ENCODE measurements at regions not wholly inside any gene's neighbourhood (a gene's known extent, or its start where the extent isn't known, plus 50 kb on each side); places are given as distances from the start of the nearest gene placed in this dataset.
"Not testable (repeated sequence)": the region's sequence is repeated elsewhere in the genome, so short reads cannot be mapped to it uniquely, and the experiment has no call there.

DNA sequence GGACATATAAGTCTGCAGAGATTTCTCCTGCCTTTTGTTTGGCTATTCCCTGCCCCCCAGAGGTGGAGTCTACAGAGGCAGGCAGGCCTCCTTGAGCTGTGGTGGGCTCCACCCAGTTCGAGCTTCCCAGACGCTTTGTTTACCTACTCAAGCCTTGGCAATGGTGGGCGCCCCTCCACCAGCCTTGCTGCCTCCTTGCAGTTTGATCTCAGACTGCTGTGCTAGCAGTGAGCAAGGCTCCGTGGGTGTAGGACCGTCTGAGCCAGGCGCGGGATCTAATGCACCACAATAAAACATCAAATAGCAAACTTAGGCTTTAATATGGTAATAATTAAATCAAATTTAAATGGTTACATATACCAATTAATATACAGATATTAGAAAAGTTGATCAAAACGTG is 525.4 kb downstream of the RERGL start:
- H3K27me3 ChIP-seq (ENCODE audit: control insufficient read depth, insufficient read depth, low read length); H3K36me3 ChIP-seq (ENCODE audit: control insufficient read depth, insufficient read depth, low read length); H3K9me3 ChIP-seq (ENCODE audit: control insufficient read depth, low read depth, low read length); H3K4me3 ChIP-seq (ENCODE audit: low read length); DNase-seq; H3K4me1 ChIP-seq (ENCODE audit: control insufficient read depth, insufficient read depth, low read length); H3K27ac ChIP-seq (ENCODE audit: low read length): not testable (repeated sequence)
- 89% methylated on average over 3 of the region's 8 CpGs for WGBS (ENCODE audit: insufficient coverage, low lambda C conversion rate)

DNA sequence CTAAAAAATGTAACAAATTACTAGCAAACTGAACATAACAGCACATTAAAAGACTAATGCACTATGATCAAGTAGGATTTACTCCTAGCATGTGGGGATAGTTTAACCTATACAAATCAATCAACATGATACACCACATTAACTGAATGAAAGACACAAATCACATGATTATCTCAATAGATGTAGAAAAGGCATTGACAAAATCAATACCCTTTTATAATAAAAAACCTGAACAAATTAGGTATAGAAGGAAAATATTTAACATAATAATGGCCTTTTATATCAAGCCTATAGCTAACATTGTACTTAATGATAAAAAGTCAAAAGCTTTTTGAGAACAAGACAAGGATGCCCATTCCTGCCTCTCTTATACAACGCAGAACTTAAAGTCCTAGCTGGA is 540.0 kb downstream of the RERGL start:
- WGBS (ENCODE audit: insufficient coverage, low lambda C conversion rate), result 71% methylated on average over 1 of the region's 1 CpG
- Histone ChIP-seq H3K27me3 (ENCODE audit: control insufficient read depth, insufficient read depth, low read length) (no peaks in the 10 kb centered on the region), H3K4me1 (ENCODE audit: control insufficient read depth, insufficient read depth, low read length) (no peaks in the 10 kb centered on the region), H3K4me3 (ENCODE audit: low read length) (no peak overlapping the region), H3K27ac (ENCODE audit: low read length) (no peak overlapping the region), H3K36me3 (ENCODE audit: control insufficient read depth, insufficient read depth, low read length) (no peaks in the 10 kb centered on the region), H3K9me3 (ENCODE audit: control insufficient read depth, low read depth, low read length) (no peaks in the 10 kb centered on the region)
- no peak for DNase-seq

GRCh38 chr12:17540921-17541320 is 549.1 kb downstream of the RERGL start:
- WGBS (ENCODE audit: insufficient coverage, low lambda C conversion rate), result 83% methylated on average over 1 of the region's 2 CpGs
- no peak overlapping the region for H3K27ac ChIP-seq (ENCODE audit: low read length)
- H3K9me3 ChIP-seq (ENCODE audit: control insufficient read depth, low read depth, low read length), result peaks cover 3% of the 10 kb centered on the region
- no peaks in the 10 kb centered on the region for H3K27me3 ChIP-seq (ENCODE audit: control insufficient read depth, insufficient read depth, low read length)
- H3K4me3 ChIP-seq (ENCODE audit: low read length), result no peak overlapping the region
- no peaks in the 10 kb centered on the region for H3K4me1 ChIP-seq (ENCODE audit: control insufficient read depth, insufficient read depth, low read length)
- no peaks in the 10 kb centered on the region for H3K36me3 ChIP-seq (ENCODE audit: control insufficient read depth, insufficient read depth, low read length)
- DNase-seq, result no peak

DNA sequence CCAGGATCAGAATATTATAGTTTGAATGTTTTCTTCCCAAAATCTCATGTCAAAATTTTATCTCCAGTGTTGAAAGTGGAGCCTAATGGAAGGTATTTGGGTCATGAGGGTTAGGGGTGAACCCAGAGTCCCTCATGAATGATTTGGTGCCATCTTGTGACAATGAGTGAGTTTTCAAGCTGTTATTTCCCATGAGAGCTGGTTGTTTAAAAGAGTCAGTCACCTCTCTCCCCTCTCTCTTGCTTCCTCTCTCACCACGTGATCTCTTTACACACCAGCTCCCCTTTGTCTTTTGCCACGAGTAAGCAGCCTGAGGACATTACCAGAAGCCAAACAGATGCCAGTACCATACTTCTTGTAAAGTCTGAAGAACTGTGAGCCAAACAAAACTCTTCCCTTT is 561.6 kb downstream of the RERGL start:
- Histone ChIP-seq H3K27me3 (ENCODE audit: control insufficient read depth, insufficient read depth, low read length) (no peaks in the 10 kb centered on the region), H3K36me3 (ENCODE audit: control insufficient read depth, insufficient read depth, low read length) (no peaks in the 10 kb centered on the region), H3K9me3 (ENCODE audit: control insufficient read depth, low read depth, low read length) (no peaks in the 10 kb centered on the region), H3K27ac (ENCODE audit: low read length) (no peak overlapping the region), H3K4me1 (ENCODE audit: control insufficient read depth, insufficient read depth, low read length) (no peaks in the 10 kb centered on the region), H3K4me3 (ENCODE audit: low read length) (no peak overlapping the region)
- WGBS (ENCODE audit: insufficient coverage, low lambda C conversion rate), result 33% methylated on average over 1 of the region's 2 CpGs
- no peak for DNase-seq

DNA sequence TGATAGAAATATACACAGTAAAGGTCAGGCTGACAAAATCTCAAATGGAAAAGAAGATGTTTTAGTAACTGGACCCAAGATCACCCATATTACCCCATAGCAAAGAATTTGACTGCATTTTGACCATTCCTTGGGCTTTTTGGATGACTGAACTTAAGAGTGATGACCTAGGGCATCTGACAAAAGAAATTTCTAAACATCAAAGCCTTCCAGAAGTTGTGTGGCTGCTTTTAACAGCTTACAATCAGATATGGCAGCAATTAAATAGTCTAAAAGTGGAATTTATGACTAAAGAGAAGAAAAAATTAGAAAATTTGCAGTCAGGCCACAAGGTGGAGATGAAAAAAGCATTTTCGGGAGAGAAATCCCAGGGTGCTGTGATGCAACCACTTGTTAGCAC is 563.0 kb downstream of the RERGL start:
- 67% methylated on average over 1 of the region's 1 CpG for WGBS (ENCODE audit: insufficient coverage, low lambda C conversion rate)
- Histone ChIP-seq H3K27me3 (ENCODE audit: control insufficient read depth, insufficient read depth, low read length) (no peaks in the 10 kb centered on the region), H3K27ac (ENCODE audit: low read length) (no peak overlapping the region), H3K36me3 (ENCODE audit: control insufficient read depth, insufficient read depth, low read length) (no peaks in the 10 kb centered on the region), H3K4me1 (ENCODE audit: control insufficient read depth, insufficient read depth, low read length) (no peaks in the 10 kb centered on the region), H3K9me3 (ENCODE audit: control insufficient read depth, low read depth, low read length) (no peaks in the 10 kb centered on the region), H3K4me3 (ENCODE audit: low read length) (no peak overlapping the region)
- DNase-seq, result no peak

- no peak for DNase-seq
- no peak overlapping the region for H3K4me3 ChIP-seq (ENCODE audit: low read length)
- no peaks in the 10 kb centered on the region for H3K9me3 ChIP-seq (ENCODE audit: control insufficient read depth, low read depth, low read length)
- no CpG with 5 or more reads among the region's 1 CpG for WGBS (ENCODE audit: insufficient coverage, low lambda C conversion rate)
- H3K27ac ChIP-seq (ENCODE audit: low read length), result no peak overlapping the region
- H3K36me3 ChIP-seq (ENCODE audit: control insufficient read depth, insufficient read depth, low read length), result no peaks in the 10 kb centered on the region
- no peaks in the 10 kb centered on the region for H3K27me3 ChIP-seq (ENCODE audit: control insufficient read depth, insufficient read depth, low read length)
- H3K4me1 ChIP-seq (ENCODE audit: control insufficient read depth, insufficient read depth, low read length), result no peaks in the 10 kb centered on the region
Measured at GRCh38 chr12:17511369-17511768, 578.6 kb downstream of the RERGL start.

GRCh38 chr12:17507336-17507735 is 582.7 kb downstream of the RERGL start:
- H3K9me3 ChIP-seq (ENCODE audit: control insufficient read depth, low read depth, low read length), result no peaks in the 10 kb centered on the region
- WGBS (ENCODE audit: insufficient coverage, low lambda C conversion rate), result no CpG with 5 or more reads among the region's 5 CpGs
- no peak overlapping the region for H3K27ac ChIP-seq (ENCODE audit: low read length)
- no peaks in the 10 kb centered on the region for H3K36me3 ChIP-seq (ENCODE audit: control insufficient read depth, insufficient read depth, low read length)
- DNase-seq, result no peak
- H3K27me3 ChIP-seq (ENCODE audit: control insufficient read depth, insufficient read depth, low read length), result no peaks in the 10 kb centered on the region
- no peak overlapping the region for H3K4me3 ChIP-seq (ENCODE audit: low read length)
- H3K4me1 ChIP-seq (ENCODE audit: control insufficient read depth, insufficient read depth, low read length), result no peaks in the 10 kb centered on the region

- 50% methylated on average over 1 of the region's 1 CpG for WGBS (ENCODE audit: insufficient coverage, low lambda C conversion rate)
- H3K27me3 ChIP-seq (ENCODE audit: control insufficient read depth, insufficient read depth, low read length), result no peaks in the 10 kb centered on the region
- no peak overlapping the region for H3K4me3 ChIP-seq (ENCODE audit: low read length)
- no peak for DNase-seq
- H3K36me3 ChIP-seq (ENCODE audit: control insufficient read depth, insufficient read depth, low read length), result no peaks in the 10 kb centered on the region
- H3K9me3 ChIP-seq (ENCODE audit: control insufficient read depth, low read depth, low read length), result no peaks in the 10 kb centered on the region
- no peaks in the 10 kb centered on the region for H3K4me1 ChIP-seq (ENCODE audit: control insufficient read depth, insufficient read depth, low read length)
- no peak overlapping the region for H3K27ac ChIP-seq (ENCODE audit: low read length)
Measured at GRCh38 chr12:17503742-17504141, 586.3 kb downstream of the RERGL start.

- no peak for DNase-seq
- no CpG with 5 or more reads among the region's 4 CpGs for WGBS (ENCODE audit: insufficient coverage, low lambda C conversion rate)
- H3K9me3 ChIP-seq (ENCODE audit: control insufficient read depth, low read depth, low read length), result no peaks in the 10 kb centered on the region
- no peak overlapping the region for H3K27ac ChIP-seq (ENCODE audit: low read length)
- no peaks in the 10 kb centered on the region for H3K4me1 ChIP-seq (ENCODE audit: control insufficient read depth, insufficient read depth, low read length)
- no peak overlapping the region for H3K4me3 ChIP-seq (ENCODE audit: low read length)
- H3K36me3 ChIP-seq (ENCODE audit: control insufficient read depth, insufficient read depth, low read length), result no peaks in the 10 kb centered on the region
- H3K27me3 ChIP-seq (ENCODE audit: control insufficient read depth, insufficient read depth, low read length), result no peaks in the 10 kb centered on the region
Measured at GRCh38 chr12:17489452-17489851, 600.5 kb downstream of the RERGL start.

GRCh38 chr12:17478908-17479673 is 610.9 kb downstream of the RERGL start:
- no peaks in the 10 kb centered on the region for H3K27me3 ChIP-seq (ENCODE audit: control insufficient read depth, insufficient read depth, low read length)
- H3K36me3 ChIP-seq (ENCODE audit: control insufficient read depth, insufficient read depth, low read length), result no peaks in the 10 kb centered on the region
- no peak for DNase-seq
- H3K9me3 ChIP-seq (ENCODE audit: control insufficient read depth, low read depth, low read length), result peaks cover 2% of the 10 kb centered on the region
- no peak overlapping the region for H3K27ac ChIP-seq (ENCODE audit: low read length)
- WGBS (ENCODE audit: insufficient coverage, low lambda C conversion rate), result no CpG with 5 or more reads among the region's 8 CpGs
- H3K4me1 ChIP-seq (ENCODE audit: control insufficient read depth, insufficient read depth, low read length), result no peaks in the 10 kb centered on the region
- no peak overlapping the region for H3K4me3 ChIP-seq (ENCODE audit: low read length)

- H3K4me3 ChIP-seq (ENCODE audit: low read length), result no peak overlapping the region
- H3K9me3 ChIP-seq (ENCODE audit: control insufficient read depth, low read depth, low read length), result no peaks in the 10 kb centered on the region
- no peaks in the 10 kb centered on the region for H3K4me1 ChIP-seq (ENCODE audit: control insufficient read depth, insufficient read depth, low read length)
- DNase-seq, result no peak
- 100% methylated on average over 4 of the region's 12 CpGs for WGBS (ENCODE audit: insufficient coverage, low lambda C conversion rate)
- no peaks in the 10 kb centered on the region for H3K27me3 ChIP-seq (ENCODE audit: control insufficient read depth, insufficient read depth, low read length)
- H3K27ac ChIP-seq (ENCODE audit: low read length), result no peak overlapping the region
- no peaks in the 10 kb centered on the region for H3K36me3 ChIP-seq (ENCODE audit: control insufficient read depth, insufficient read depth, low read length)
Measured at GRCh38 chr12:17470460-17470859, 619.5 kb downstream of the RERGL start.

Data from large intestine (tissue), 3 donors.